IMR-90 (cell line): ENCODE measurements at regions not wholly inside any gene's neighbourhood (a gene's known extent, or its start where the extent isn't known, plus 50 kb on each side); places are given as distances from the start of the nearest gene placed in this dataset.

Experiments used
- ATAC-seq: fragments of 200-7000 bp; cut with Tn5 transposase; 2 replicates; pipeline ENCODE4 v1.9.1; 2020; ENCODE audit warnings: low read depth, mild to moderate bottlenecking, moderate library complexity
- BruUV-seq: library from RNA; stranded (reverse); fragments of 400-500 nt; replicated peaks from 2 replicates; lab custom pipeline; 2021; lab: Mats Ljungman, UMichigan
- CTCF ChIA-PET: fragments of 300-600 bp; formaldehyde crosslinking; extraction: SDS; loops from one replicate; lab custom pipeline; 2021; ENCODE audit warnings: antibody characterized with exemption; lab: Yijun Ruan, JAX
- POLR2A ChIA-PET: fragments of 300-600 bp; sonication (Branson Sonifier 250); formaldehyde crosslinking; loops from one replicate; lab custom pipeline; 2022; ENCODE audit warnings: antibody characterized with exemption; ENCODE audit not compliant: unreplicated experiment; lab: Charles Lee
- DNase-seq: peaks from one replicate; pipeline ENCODE4 v3.0.0; 2013
- H2AFZ ChIP-seq: replicated peaks from 2 replicates; pipeline ENCODE3; 2013; ENCODE audit warnings: low read length, mild to moderate bottlenecking; ENCODE audit not compliant: poor library complexity
- H2AK5ac ChIP-seq: 2 replicates; pipeline ENCODE4 v1.6.1; 2013; ENCODE audit warnings: low read depth, low read length, inconsistent platforms
- H2AK9ac ChIP-seq: replicated peaks from 2 replicates; pipeline ENCODE3; 2013; ENCODE audit warnings: mild to moderate bottlenecking, low read depth, low read length, moderate library complexity; ENCODE audit not compliant: poor library complexity
- H2BK120ac ChIP-seq: 2 replicates; pipeline ENCODE4 v1.6.1; 2013; ENCODE audit warnings: low read depth, low read length, inconsistent platforms
- H2BK15ac ChIP-seq: 3 replicates; pipeline ENCODE4 v1.6.1; 2013; ENCODE audit warnings: low read depth, low read length, inconsistent platforms
- H2BK20ac ChIP-seq: 2 replicates; pipeline ENCODE4 v1.6.1; 2013; ENCODE audit warnings: low read depth, mild to moderate bottlenecking, inconsistent platforms, low read length, moderate library complexity
- H2BK5ac ChIP-seq: 2 replicates; pipeline ENCODE4 v1.6.1; 2013; ENCODE audit warnings: mild to moderate bottlenecking, low read depth, low read length, inconsistent platforms; ENCODE audit not compliant: poor library complexity, severe bottlenecking
- H3K14ac ChIP-seq: replicated peaks from 2 replicates; pipeline ENCODE4 v1.6.1; 2013; ENCODE audit warnings: low read depth, low read length, inconsistent platforms
- H3K18ac ChIP-seq: 2 replicates; pipeline ENCODE4 v1.6.1; 2013; ENCODE audit warnings: low read depth, low read length, control low read depth
- H3K23ac ChIP-seq: 2 replicates; pipeline ENCODE4 v1.6.1; 2013; ENCODE audit warnings: low read depth, low read length, inconsistent platforms
- H3K27ac ChIP-seq: 2 replicates; pipeline ENCODE4 v1.5.1; 2013; ENCODE audit warnings: mild to moderate bottlenecking, control low read depth, low read length; ENCODE audit not compliant: insufficient read depth
- H3K27me3 ChIP-seq: 2 replicates; pipeline ENCODE4 v1.6.1; 2013; ENCODE audit warnings: low read length; ENCODE audit not compliant: control insufficient read depth, insufficient read depth
- H3K36me3 ChIP-seq: 2 replicates; pipeline ENCODE4 v1.6.1; 2013; ENCODE audit warnings: low read length, mixed read lengths; ENCODE audit not compliant: control insufficient read depth, insufficient read depth
- H3K4ac ChIP-seq: 2 replicates; pipeline ENCODE4 v1.6.1; 2013; ENCODE audit warnings: low read depth, low read length, inconsistent platforms
- H3K4me1 ChIP-seq: 2 replicates; pipeline ENCODE4 v1.6.1; 2013; ENCODE audit warnings: low read length, mixed read lengths; ENCODE audit not compliant: control insufficient read depth, insufficient read depth
- H3K4me2 ChIP-seq: 2 replicates; pipeline ENCODE4 v1.6.1; 2013; ENCODE audit warnings: low read depth, mild to moderate bottlenecking, control low read depth, low read length, moderate library complexity
- H3K4me3 ChIP-seq: 2 replicates; pipeline ENCODE4 v1.5.1; 2013; ENCODE audit warnings: low read depth, mild to moderate bottlenecking, control low read depth, low read length, moderate library complexity; ENCODE audit not compliant: insufficient read depth
- H3K56ac ChIP-seq: 2 replicates; pipeline ENCODE4 v1.6.1; 2013; ENCODE audit warnings: low read length, inconsistent platforms; ENCODE audit not compliant: insufficient read depth; ENCODE audit errors: extremely low read depth
- H3K79me1 ChIP-seq, 2 experiments: 2 replicates each; pipeline ENCODE4 v1.6.1; 2013; ENCODE audit warnings: low read length in 2 of 2, inconsistent platforms in 1 of 2, low read depth in 1 of 2
- H3K9ac ChIP-seq: 2 replicates; pipeline ENCODE4 v1.6.1; 2013; ENCODE audit warnings: low read depth, low read length, control low read depth
- H3K9me1 ChIP-seq: 2 replicates; pipeline ENCODE4 v1.6.1; 2013; ENCODE audit warnings: low read length, inconsistent platforms; ENCODE audit not compliant: insufficient read depth
- H3K9me3 ChIP-seq: 2 replicates; pipeline ENCODE4 v1.6.1; 2013; ENCODE audit warnings: low read length; ENCODE audit not compliant: control insufficient read depth, insufficient read depth
- H4K20me1 ChIP-seq: 2 replicates; pipeline ENCODE4 v1.6.1; 2013; ENCODE audit warnings: low read length, inconsistent platforms; ENCODE audit not compliant: insufficient read depth
- H4K5ac ChIP-seq: 2 replicates; pipeline ENCODE4 v1.6.1; 2013; ENCODE audit warnings: mild to moderate bottlenecking, low read depth, low read length, control low read depth
- H4K8ac ChIP-seq, 2 experiments: 2 replicates each; pipeline ENCODE4 v1.6.1; 2013; ENCODE audit warnings: low read depth in 2 of 2, low read length in 2 of 2, control low read depth in 1 of 2, inconsistent platforms in 1 of 2
- H4K91ac ChIP-seq: 2 replicates; pipeline ENCODE4 v1.6.1; 2013; ENCODE audit warnings: low read depth, low read length, inconsistent platforms; ENCODE audit not compliant: insufficient read depth
- MAFK ChIP-seq: IDR thresholded peaks from 2 replicates; pipeline ENCODE4 v1.6.1; 2012; ENCODE audit warnings: low read depth, low read length, improper control_type of control experiment
- RFX5 ChIP-seq: IDR thresholded peaks from 2 replicates; pipeline ENCODE4 v1.8.0; 2012; ENCODE audit warnings: low read depth, mild to moderate bottlenecking, low read length, moderate library complexity
- WGBS, 2 experiments: methylation state at CpG; one replicate each; pipeline versions ENCODE4 v1.1.5 to v1.1.7; 2013; ENCODE audit warnings: missing lambda C conversion rate in 2 of 2; ENCODE audit not compliant: insufficient read length in 1 of 2; ENCODE audit errors: extremely low coverage in 2 of 2; 5-methylcytosine and 5-hydroxymethylcytosine counted together
- dilution Hi-C: fragments of 300-500 bp; cut with HindIII; formaldehyde crosslinking; loops from one replicate; pipeline ENCODE4 v1.14.3; 2018; ENCODE audit warnings: low sequenced_read_pairs; ENCODE audit not compliant: unreplicated experiment
- in situ Hi-C: fragments of 300-500 bp; cut with MboI; formaldehyde crosslinking; loops from 3 replicates; pipeline ENCODE4 v1.14.3; 2019; ENCODE audit warnings: low sequenced_read_pairs, inconsistent platforms, mixed read lengths
- intact Hi-C: fragments of 100-400 bp; cut with micrococcal nuclease; formaldehyde crosslinking; loops from 2 replicates; pipeline ENCODE4 v1.10.0; 2022

GRCh38 chr17:14838567-14838966, 426.6 kb downstream of the PMP22 start:
- H3K9me1 ChIP-seq = peaks cover 6% of the 10 kb centered on the region; the same call in 1 of the 2 replicates
- H3K4me2 ChIP-seq = no peak overlapping the region
- no peaks in the 10 kb centered on the region for H4K20me1 ChIP-seq
- WGBS, 2 experiments = no CpG with 5 or more reads among the region's 1 CpG
- peak; percentile 38 for DNase-seq
- H2BK120ac ChIP-seq = peak overlapping the region; percentile 96
- peak overlapping the region; percentile 67 for H4K91ac ChIP-seq
- peaks cover 12% of the 10 kb centered on the region for H3K4me1 ChIP-seq
- in situ Hi-C loops = loop anchor here (10.0 kb wide), 1 partner anchor 64 kb away; no protein-coding TSS in a partner anchor
- 0 out of 2 replicates have a peak overlapping the region, but pooled peaks have one; percentile 15 for H3K27ac ChIP-seq
- intact Hi-C loops = no loop called here
- H3K18ac ChIP-seq = peak overlapping the region; percentile 6
- peak overlapping the region; percentile 78 for H3K14ac ChIP-seq
- peak overlapping the region; percentile 85 for H3K4ac ChIP-seq
- no peak overlapping the region for H2AK9ac ChIP-seq
- H2BK15ac ChIP-seq = peak overlapping the region; percentile 55; the same call in 2 of the 3 replicates
- no peak overlapping the region for H3K4me3 ChIP-seq
- H2AK5ac ChIP-seq = peak overlapping the region; percentile 73
- peak overlapping the region; percentile 19 for H2AFZ ChIP-seq
- H4K5ac ChIP-seq = 0 out of 2 replicates have a peak overlapping the region, but pooled peaks have one; percentile 38
- peak overlapping the region; percentile 98 for H2BK5ac ChIP-seq
- dilution Hi-C loops = no loop called here
- H3K56ac ChIP-seq = peak overlapping the region; percentile 13; the same call in 1 of the 2 replicates
- BruUV-seq = no TSS peak
- H4K8ac ChIP-seq = peak overlapping the region; percentile 38 to 43; a peak in 3 of 4 replicates
- ChIA-PET POLR2A (no interaction called here), CTCF (interaction anchor here (0.5 kb wide), 1 partner anchor 358 kb away, joined by 3 read pairs; no protein-coding TSS in a partner anchor)
- no peaks in the 10 kb centered on the region for H3K36me3 ChIP-seq
- peaks cover 10% of the 10 kb centered on the region for H3K9me3 ChIP-seq
- ATAC-seq = peak; percentile 22; the same call in 1 of the 2 replicates
- no peak overlapping the region for H3K9ac ChIP-seq
- H2BK20ac ChIP-seq = peak overlapping the region; percentile 90
- peak overlapping the region; percentile 41 for H3K23ac ChIP-seq
- no peaks in the 10 kb centered on the region for H3K27me3 ChIP-seq
- TF ChIP-seq RFX5 (no peak), MAFK (no peak)
- no peaks in the 10 kb centered on the region for H3K79me1 ChIP-seq
